Astrocyte of the spinal cord (primary cell): ENCODE measurements at regions not wholly inside any gene's neighbourhood (a gene's known extent, or its start where the extent isn't known, plus 50 kb on each side); places are given as distances from the start of the nearest gene placed in this dataset.

Experiments
- DNase-seq: peaks from one replicate; pipeline ENCODE4 v3.0.0; 2011; ENCODE audit warnings: low read depth, low spot score
- H3K4me3 ChIP-seq: 2 replicates; pipeline ENCODE4 v1.5.1; 2011; ENCODE audit warnings: low read depth, mild to moderate bottlenecking, low read length, moderate library complexity
- in situ Hi-C: cut with HindIII; loops from 2 replicates; pipeline ENCODE4 v1.10.0; 2017; ENCODE audit warnings: low sequenced_read_pairs
- TF ChIP-seq, protein P1 (sequence below): IDR thresholded peaks from 2 replicates; pipeline ENCODE4 v1.5.1; 2012; ENCODE audit warnings: low read depth, mild to moderate bottlenecking, low read length, inconsistent platforms

DNA sequence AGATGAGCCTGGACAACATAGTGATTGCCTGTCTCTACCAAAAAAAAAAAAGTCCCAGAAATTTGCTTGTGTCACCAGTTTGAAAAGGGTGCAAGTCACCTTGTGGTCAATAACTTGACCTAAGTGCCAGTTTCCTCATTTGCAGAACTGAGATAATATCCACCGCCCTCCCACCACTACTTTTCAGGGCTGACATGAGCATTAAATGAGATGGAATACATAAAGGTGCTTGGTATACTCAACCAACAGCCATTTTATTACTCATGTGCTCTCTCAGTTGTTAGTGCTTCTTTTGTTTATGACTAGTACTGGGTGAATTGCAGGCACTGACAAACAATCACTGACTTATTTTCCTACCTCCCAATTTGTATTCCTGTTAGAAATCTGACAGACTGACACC is 340.5 kb upstream of the SATB1 start:
- TF ChIP-seq, protein P1, sequence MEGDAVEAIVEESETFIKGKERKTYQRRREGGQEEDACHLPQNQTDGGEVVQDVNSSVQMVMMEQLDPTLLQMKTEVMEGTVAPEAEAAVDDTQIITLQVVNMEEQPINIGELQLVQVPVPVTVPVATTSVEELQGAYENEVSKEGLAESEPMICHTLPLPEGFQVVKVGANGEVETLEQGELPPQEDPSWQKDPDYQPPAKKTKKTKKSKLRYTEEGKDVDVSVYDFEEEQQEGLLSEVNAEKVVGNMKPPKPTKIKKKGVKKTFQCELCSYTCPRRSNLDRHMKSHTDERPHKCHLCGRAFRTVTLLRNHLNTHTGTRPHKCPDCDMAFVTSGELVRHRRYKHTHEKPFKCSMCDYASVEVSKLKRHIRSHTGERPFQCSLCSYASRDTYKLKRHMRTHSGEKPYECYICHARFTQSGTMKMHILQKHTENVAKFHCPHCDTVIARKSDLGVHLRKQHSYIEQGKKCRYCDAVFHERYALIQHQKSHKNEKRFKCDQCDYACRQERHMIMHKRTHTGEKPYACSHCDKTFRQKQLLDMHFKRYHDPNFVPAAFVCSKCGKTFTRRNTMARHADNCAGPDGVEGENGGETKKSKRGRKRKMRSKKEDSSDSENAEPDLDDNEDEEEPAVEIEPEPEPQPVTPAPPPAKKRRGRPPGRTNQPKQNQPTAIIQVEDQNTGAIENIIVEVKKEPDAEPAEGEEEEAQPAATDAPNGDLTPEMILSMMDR: no peak
- no peak for DNase-seq
- in situ Hi-C loops: no loop called here
- H3K4me3 ChIP-seq: no peak overlapping the region

DNA sequence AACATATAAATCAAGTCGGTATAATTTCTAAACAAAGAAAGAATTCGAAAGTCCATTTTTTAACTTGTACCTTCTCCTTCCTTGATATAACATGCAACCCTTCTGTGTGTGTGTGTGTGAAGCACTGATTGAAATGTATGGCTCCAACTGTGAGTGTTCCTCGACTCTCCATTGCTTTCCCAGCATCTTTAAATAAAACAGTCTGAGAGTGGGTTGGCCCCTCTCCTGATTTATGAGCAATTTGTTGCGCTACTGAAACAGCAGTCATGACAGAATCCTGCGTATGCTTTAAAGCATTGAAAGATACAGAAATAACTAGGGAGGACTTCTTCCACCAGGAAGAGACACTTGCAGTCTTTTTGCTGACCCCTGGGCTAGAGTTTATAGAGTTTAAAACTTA is 340.0 kb upstream of the SATB1 start:
- in situ Hi-C loops: no loop called here
- TF ChIP-seq, protein P1: no peak
- H3K4me3 ChIP-seq: no peak overlapping the region
- DNase-seq: no peak

DNA sequence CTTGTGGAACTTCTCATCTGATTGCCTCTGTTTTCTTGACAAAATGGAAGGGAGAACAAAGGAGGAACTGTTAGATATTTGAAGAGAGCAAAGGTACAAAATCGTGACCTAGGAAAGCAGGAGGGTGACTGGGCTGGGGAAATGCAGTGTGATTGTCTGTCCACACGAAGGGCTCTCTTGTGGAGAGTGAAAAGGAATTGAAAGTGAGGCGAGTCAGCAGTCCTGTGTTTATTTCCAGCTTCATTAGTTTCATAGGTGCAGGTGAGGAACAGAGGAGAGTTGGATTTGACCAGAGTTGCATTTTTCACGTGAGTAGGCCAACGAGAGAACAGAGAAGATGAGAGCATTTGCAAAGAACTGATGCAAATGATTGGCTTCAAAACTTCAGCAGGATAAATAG is 336.4 kb upstream of the SATB1 start:
- in situ Hi-C loops: no loop called here
- H3K4me3 ChIP-seq: no peak overlapping the region
- TF ChIP-seq, protein P1: no peak
- no peak for DNase-seq

DNA sequence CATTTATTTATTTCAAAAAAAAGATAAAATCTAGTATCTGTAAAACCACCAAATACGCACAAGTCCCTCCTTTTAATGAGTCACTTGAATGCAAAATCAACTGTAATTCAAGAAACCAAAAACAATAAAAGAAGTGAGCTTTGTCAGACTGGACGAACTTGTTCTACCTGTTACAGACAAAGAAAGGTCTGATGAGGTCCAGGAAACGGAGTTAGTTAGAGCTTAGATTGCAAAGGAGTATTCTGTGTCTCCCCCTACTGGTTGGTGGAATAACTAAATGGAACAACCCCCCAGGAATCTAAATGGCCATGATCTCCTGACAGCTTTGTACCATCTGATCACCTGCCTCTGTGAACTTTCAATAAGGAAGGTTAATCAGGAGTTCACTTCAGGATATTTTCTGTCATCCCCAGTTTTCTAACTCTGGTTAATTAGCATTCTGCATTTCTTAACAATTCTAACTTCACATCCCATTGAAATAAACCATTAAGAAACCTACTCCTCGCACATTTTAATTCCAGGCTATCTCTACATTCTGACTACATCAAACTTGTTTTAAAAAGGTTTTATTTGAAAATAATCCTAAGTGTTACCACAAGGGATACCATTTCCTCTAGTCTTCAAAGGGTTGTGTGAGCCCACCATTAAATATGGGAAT is 333.0 kb upstream of the SATB1 start:
- H3K4me3 ChIP-seq: no peak overlapping the region
- DNase-seq: peak; percentile 13
- TF ChIP-seq, protein P1: peak; percentile 39
- in situ Hi-C loops: no loop called here

DNA sequence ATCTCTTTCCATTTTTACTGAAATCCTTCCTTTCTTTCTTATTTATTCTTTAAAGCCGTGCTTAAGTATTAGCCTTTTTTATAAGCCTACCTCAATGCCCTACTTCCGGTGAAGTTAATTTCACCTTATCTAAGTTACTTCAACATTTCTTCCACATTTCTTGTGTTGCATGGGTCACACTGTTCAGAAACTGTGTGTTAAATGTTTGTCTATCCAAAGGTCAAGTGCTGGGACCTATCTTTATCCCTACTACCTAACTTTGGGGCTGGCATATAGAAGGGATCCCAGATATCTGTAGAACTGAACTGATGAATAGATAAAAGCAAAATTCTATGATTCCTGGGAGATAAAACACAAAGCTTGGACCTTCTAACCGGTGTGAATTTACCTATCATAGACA is 332.3 kb upstream of the SATB1 start:
- TF ChIP-seq, protein P1: no peak
- H3K4me3 ChIP-seq: no peak overlapping the region
- no peak for DNase-seq
- in situ Hi-C loops: no loop called here

DNA sequence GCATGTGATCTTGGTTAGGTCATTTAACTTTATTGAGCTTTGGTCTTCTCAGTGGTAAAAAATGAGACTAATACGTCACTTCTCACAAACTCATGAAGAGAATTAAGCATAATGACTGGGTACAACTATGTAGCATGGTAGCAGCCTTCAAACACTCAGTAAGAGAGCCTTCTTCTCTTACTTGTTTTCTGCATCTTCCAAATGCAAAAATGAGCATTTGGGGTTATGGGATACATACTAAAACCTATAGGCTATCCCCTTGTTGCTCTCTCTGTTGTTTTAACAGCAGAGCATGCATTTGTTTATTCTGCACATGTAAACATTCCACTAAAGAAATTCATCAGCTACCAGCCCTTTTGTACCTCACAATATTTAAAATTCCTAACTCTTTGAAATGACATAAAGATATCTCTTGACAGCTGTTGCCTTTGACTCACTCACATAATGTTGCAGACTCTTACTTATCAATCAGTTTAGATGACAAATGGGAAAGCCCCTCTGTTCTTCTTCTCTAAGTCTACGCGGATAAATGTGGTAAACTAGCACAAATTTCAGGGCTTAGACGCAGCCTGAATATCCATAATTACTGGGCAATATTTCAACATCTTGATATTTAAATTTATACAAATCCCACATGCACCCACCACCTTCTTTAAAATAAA is 327.3 kb upstream of the SATB1 start:
- in situ Hi-C loops: no loop called here
- TF ChIP-seq, protein P1: no peak
- no peak overlapping the region for H3K4me3 ChIP-seq
- DNase-seq: no peak
